HG02884 (cell line): ENCODE measurements at regions not wholly inside any gene's neighbourhood (a gene's known extent, or its start where the extent isn't known, plus 50 kb on each side); places are given as distances from the start of the nearest gene placed in this dataset.
A peak's percentile ranks its signal among the peaks of the same experiment; 100 is the strongest.
"Not testable (repeated sequence)": the region's sequence is repeated elsewhere in the genome, so short reads cannot be mapped to it uniquely, and the experiment has no call there.

Source experiments
- ATAC-seq: cut with Tn5 transposase; IDR thresholded peaks from one replicate; pipeline ENCODE4 v1.9.1; 2021; ENCODE audit warnings: mild to moderate bottlenecking, moderate library complexity; ENCODE audit not compliant: unreplicated experiment

DNA sequence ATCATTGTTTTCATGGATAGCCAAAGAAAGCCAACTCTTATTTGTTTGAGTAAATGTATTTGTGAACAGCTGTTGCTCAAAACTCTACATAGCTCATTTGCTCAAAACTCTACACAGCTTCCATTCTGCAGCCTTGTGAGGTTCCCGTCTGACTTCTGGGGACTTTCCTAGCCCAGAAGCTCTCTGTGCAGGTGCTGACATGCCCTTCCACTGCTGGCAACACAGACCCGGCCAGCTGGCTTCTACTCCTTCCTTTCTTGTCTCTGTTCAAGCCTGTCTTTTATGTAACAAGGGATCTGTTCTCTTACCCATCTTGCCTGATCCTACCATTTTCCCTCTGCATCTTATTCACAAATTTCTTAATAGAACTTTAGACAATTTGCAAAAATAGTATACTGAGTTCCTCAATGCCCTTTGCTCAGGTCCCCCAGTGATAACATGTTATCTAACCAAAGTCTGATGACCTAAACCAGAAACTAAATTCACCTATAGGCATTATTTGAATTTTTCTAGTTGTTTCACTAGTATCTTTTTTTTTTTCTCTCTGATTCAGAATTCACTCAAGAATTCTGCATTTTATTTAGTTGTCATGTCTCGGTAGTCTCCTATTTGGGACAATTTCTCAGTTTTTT is 556.5 kb upstream of the SEMA6A start:
- peak; percentile 86 for ATAC-seq

DNA sequence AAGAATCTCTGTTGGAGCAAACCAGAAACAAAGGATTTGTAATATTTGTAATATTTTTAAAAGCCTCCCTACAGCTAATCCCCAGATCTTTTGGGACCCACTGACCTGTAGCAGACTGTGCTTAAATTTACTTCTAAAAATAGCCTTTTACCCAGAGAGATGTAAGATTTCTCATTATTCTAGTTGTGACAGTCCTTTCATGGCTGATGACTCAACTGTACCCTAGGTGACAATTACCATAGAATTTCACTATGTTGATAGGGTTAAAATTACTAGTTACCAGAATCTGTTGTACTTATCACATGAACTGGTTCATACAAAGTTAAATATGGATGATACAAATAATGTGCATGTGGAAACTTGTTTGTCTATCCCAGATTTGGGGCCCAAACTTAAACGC is 543.9 kb upstream of the SEMA6A start:
- no peak for ATAC-seq

DNA sequence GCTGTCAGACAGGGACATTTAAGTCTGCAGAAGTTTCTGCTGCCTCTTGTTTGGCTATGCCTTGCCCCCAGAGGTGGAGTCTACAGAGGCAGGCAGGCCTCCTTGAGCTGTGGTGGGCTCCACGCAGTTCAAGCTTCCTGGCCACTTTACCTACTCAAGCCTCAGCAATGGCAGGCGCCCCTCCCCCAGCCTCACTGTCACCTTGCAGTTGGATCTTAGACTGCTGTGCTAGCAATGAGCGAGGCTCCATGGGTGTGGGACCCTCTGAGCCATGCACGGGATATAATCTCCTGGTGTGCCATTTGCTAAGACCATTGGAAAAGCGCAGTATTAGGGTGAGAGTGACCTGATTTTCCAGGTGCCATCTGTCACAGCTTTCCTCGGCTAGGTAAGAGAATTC is 542.7 kb upstream of the SEMA6A start:
- not testable (repeated sequence) for ATAC-seq

DNA sequence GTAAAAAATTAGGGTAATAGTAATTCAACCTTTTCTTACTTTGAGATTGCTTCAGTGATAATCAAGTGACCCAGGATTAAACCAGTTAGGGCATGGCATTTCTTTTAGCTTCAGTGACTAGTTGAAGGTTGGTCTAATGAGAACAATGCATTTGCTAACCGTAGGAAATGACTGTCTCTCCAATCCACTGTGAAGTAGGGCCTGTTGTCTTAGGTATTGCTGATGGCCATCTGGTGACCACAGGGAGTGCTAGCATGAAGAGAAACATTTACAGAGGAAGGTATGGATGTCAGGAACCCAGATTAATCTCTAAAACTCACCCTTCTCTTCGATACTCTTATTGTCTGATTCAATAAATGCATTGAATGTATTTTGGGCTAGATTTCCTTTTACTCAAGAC is 535.9 kb upstream of the SEMA6A start:
- ATAC-seq, result no peak

DNA sequence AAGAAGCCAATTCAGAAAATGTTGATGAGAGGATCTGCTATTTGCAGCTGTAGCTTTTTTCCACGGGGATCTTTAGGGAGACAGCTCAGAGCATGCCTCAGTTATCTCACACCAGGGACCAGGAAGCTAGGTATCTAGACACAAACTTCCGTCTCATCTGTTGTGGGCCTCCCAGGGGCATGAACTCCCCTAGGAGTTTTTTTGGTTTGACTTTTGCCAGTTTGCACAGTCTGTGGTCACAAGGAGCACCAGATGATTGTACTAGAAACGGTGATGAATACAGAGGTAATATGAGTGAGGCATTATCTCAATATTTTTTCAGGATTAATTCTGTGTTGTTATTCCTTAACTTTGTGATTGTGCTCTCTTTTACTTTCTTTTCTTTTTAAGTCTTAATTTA is 533.2 kb upstream of the SEMA6A start:
- ATAC-seq, result no peak

DNA sequence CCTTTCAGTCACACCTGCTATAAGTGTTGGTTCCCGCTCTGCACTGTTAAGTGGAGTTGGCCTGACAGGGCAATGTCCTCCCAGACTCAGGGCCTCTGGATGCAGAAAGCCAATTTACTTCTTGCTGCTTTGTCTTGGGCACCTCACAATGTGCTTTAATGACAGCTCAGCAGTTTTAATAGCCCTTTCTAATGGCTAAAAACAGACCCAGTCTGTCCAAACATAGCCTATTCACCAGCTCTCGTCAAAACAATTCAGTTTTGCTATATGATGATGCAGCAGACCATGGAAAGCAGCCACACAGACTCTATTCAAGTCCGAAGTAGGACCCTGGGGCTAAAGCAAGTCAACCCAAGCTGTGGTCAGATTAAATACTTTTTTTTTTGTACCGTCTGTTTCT is 529.1 kb upstream of the SEMA6A start:
- no peak for ATAC-seq

DNA sequence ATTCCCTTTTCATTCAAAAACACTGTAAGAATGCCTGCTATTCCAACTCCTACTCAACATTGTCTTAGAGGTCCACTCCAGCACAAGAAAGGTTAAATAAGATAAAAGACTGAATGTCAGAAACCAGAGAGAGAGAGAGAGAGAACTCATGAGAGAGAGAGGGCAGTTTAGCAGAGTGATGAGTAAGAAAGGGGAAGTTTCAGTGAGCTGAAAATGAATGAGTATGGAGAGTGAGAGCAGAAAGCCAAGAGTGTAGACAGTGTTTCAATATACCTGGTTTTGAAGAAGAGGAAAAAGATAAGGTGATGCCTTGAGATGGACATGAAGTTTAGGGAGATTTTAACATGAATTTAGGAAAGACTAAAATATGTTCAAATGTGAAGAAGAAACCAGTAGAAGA is 528.0 kb upstream of the SEMA6A start:
- ATAC-seq, result no peak

DNA sequence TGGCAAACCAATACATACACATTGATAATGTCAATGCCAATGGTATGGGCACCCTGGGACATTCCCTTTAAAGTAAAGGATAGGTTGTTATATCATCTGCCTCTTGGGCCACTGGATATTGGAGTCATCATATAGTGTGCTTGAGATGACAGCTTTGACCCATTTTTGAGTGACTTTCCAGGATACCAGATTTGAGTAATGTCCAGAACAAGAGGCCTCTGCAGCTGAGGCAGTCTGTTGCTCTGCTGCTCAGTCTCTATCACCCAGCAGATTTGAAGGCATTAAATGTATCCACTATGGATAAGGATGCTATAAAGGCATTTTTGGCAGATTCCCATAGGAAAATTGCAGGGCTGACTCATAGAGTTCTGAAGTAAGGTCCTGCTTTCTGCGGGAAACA is 525.6 kb upstream of the SEMA6A start:
- no peak for ATAC-seq

DNA sequence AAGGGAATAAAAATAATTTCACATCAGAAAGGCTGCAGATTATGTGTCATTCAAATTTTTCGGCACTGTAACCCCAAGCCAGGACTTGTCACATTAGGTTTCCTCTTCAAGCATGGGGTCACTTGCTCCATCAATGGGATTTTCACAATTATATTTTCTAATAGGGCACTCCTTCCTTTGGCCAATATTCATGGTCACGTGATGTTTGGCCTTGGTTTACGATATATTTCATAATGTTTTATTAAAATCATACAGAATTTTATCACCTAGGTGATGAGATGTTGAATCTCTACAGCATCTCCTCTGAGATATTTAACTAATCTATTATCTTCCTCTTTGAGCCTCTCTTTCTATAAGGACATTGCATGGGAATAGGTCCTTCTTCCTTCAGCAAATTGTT is 523.5 kb upstream of the SEMA6A start:
- ATAC-seq, result no peak

DNA sequence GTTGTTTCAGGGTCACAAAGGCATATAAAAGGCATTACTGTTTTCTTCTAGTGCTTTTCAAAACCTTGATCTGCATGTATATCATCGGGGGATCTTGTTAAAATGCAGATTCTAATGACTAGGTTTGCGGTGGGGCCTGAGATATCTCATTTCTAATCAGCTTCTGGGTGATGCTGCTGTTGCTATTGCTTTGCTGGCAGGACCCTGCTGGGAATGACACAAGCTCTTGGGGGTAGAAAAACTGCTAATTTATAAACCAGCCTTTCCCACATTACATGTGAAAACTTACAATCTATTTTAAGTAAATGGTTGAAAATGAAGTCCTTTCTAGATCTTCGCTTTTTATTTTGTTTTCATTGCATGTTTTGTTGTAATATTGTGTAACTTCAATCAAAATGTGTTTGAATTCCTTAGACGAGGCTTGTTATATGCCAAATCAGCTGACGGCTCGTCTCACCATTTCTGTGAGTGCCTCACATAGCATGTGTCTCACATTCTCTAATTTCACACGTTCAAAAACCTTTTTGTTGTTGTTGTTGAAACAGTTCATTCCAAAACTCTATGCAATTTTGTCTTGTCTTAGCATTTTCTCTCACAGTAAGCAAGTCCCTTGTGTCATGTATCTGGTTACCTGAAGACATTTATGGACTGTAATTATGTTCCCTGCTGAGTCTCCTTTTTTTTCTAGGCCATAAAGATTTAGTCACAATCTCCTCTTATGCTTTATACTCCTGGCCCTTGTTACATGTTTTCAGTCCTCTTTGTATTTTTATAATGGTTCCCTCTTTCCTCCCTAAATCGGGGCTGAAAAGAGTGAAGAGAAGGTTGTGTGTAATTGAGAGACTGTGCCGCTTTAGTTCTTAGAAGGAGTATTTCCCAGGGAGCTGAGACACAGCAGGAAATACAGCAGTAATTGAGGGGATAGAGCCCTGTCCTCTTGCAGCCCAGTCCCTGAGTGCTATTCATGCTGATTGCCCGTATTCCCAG is 521.0 kb upstream of the SEMA6A start:
- no peak for ATAC-seq

DNA sequence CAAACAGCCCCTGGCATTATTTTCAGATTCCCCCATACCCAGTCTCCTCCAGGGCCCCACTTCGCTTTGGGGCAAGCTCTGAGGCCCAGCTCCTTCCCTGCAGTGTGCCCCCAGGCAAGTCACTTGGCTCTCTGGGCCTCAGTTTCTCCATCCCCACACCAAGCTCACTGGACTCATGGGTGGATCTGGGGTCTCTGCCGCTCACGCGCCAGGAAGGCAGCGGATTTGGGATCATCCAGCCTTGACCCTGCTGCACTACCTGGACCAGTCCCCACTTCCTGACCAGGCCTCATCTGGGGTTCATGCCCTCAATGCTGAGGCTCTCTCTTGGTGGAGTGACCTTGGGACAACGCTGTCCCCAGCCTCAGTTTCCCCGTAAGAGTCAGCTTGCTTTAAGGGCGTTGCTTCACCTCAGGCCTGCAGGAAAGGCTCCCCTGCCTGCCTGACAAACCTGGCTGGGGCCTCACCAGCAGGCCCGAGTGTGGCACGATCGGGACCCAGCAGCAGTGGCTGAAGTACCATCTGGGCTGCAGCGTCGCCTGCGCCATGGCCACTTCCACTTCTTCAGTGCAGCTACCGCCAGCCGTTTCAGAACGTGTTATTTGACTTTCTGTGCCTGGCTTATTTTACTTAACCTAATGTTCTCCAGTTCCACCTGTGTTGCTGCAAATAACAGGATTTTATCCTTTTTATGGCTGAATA is 519.6 kb upstream of the SEMA6A start:
- ATAC-seq, result no peak

DNA sequence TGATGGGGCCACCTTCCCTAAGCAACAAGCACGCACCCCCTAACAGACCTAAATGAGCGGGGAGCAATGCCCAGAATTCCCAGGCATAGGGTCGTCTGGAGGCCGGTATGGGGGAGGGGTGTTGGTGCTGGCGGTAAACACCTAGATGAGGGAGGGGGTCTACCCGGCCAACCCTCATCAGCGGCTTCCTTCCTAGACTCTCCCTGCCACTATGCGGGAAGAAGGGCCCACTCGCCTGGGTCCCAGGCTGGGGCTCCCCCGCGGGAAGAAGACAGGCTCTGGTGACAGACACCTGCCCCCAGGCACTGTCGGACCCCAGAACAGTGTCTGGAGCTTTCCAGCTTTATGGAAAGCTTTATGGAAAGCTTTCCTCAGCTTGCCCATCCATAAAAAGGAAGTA is 519.0 kb upstream of the SEMA6A start:
- ATAC-seq, result no peak

DNA sequence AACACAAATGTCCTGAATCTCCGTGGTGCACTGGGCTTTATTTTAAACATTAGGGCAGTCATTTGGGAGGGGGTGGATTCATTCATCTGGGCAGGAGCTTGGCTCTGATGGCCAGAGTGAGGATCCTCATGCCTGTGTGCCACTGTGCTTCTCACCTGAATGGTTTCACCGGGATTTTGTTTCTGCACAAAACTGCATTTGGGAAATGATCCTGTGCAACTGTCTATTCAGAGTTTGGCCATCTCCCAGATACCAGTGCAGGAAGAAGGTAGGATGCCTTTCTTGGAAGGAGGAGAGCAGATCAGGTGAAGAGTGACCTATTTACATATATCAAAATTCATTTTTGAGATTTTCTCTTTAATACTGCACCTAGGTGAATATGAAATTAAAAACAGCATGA is 514.4 kb upstream of the SEMA6A start:
- no peak for ATAC-seq

DNA sequence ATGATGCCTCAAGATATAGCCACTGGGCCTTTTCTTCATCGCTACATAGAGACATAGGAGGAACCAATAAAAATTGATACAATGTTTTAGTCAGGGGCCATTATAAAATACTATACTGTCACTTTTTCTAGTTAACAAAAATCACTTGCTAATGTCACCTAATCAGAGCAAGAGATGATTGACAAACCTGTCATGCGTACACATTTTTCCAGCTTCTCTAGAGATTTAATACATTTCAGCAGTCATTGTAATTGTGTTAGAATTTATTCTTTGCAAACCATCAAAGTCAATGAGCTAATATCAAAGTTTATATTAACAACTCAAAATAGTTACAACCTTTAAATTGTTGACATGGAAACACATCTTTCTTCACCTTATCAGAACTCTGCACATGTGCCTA is 513.6 kb upstream of the SEMA6A start:
- ATAC-seq, result no peak

DNA sequence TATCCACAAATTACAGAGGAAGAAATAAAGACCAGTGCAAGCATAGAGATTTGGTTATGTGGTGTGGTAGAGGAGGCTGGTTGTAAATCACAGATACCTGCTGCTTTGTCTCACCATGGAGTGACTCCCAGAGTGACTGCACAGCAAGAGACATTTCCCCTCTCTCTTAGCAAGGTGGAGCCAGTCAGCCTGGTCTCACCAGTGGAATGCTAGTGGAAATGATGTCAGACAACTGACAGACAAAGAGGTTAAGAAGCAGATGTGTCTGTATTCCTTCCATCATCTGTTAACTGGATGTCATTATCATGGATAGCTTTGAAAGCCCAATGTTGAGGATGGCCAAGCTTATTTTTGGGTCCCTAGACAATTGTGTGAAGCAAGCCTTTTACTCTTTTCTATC is 509.4 kb upstream of the SEMA6A start:
- no peak for ATAC-seq

DNA sequence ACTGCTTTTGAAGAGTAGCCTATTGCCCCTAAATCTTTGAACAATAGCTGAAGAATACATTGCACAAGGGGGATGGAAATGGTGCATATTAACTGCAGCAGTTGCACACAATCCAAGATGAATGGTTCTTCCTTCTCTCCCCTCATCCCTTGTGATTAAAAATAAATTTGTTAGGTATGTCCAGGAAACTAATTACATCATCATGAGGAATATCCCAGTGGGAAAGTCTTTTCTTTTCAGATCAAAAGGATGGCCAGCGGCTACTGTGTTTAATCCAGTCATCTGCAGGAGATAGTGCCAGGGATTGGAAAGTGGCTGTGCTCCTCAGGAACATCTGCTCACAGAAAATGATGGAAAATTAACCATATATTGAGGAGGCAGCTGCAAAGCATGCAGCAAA is 508.4 kb upstream of the SEMA6A start:
- no peak for ATAC-seq

DNA sequence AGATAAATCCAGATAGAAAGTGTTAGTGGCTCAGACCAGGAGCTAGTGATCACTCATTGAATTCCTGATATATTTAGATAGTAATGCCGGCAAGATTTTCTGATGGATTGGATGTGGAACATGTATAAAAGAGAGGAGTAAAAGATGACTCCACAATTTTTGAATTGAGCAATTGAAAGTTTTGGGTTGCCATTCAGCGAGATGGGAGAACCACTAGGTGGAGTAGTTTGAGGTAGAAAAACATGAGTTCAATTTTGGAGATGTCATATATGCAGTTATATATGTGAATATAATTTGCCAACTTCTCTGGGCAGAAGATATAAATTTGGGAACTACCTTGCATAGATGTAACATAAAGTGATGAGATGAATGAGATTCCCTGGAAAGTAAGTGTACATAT is 502.5 kb upstream of the SEMA6A start:
- ATAC-seq, result no peak

DNA sequence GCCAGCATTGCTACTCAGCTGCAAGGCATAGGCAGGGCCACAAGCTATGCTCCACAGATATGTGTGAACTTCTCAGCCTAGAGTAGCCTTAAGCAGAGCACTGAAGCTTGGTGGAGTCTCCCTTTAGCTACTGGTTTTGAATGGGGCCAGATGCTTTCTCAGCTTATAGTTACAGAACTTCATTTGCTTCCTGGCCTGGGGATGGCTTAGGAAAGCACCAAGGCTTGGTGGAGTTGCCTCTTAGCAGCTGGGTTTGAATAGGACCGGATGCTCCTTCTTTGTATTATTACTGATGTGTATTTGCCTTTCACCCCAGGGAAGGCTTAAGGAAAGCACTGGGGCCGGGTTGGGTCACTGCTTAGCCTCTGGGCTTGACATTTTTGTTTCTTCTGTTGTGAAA is 497.8 kb upstream of the SEMA6A start:
- ATAC-seq, result no peak

DNA sequence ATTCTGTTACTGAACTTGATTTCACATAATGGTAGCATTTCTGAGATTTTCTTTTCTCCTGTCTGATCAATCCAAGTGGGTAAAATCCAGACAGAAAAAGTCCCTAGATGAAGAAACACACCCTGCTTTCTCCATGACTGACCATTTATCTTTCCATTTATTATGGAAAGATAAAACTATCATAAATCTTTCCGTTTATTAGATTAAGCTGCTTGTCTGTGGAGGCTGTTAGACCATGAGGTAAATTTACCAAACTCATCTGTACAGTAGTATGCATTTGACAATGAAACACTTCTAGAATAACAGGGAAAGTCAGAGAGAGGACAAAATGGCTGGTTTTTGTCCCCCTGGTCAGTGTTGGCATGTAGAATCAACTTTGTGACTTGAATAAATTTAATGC is 491.2 kb upstream of the SEMA6A start:
- ATAC-seq, result no peak

DNA sequence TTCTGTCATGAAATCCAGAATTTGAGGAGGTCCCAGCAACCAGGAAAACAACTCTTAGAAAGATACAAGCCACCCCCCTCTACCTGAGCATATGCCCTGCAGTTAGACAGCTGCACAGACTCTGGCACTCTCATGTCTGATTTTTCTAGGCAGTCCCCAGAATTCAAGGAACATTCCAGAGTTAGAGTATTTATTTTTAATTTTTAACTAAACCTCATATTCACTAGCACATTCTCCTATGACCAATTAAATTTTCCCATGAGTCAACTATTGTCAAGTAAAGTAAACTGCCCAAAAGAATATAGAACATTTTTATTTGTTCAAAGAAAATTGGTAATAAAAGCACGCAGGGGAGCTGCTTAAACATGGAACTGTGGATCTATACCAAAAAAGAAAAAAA is 490.5 kb upstream of the SEMA6A start:
- ATAC-seq, result no peak

DNA sequence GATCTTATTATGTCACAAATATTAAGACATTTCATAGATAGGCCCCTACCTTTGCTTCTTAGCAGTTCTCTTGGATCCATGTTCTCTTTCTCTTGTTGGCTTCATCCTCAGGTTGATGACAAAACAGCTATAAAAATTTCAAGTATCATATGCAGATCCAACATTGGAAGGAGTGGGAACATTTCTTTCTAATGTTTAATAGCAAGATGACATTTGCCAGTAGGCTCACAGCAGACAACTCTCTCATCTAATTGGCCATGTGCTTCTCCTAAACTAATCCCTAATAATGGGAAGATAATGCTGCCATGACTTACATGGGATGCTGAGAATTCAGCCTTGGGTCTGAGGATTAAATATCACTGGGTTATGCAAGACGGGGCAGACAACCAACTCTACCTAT is 485.5 kb upstream of the SEMA6A start:
- no peak for ATAC-seq

DNA sequence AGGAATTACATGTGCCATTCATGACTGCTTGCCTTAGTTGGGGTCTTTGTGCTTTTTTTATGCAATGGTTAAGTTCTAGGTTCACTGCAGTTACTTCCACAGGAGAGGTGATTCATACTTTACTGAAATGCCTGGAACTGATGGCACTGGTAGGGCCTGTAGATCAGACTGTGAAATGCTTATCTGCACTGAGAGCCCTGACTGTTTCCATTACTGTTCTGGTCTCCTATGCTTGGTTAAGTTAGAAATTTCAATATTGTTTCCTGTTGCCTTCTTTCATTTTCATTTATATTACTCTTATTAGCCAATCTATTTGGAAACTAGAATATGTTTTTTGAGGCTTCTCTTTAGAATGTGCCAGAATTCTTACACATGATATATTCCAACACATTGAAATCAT is 484.1 kb upstream of the SEMA6A start:
- no peak for ATAC-seq
